Uterus (tissue), 3 donors: ENCODE measurements at regions not wholly inside any gene's neighbourhood (a gene's known extent, or its start where the extent isn't known, plus 50 kb on each side); places are given as distances from the start of the nearest gene placed in this dataset.

Source experiments
- DNase-seq, 2 donors: peaks; one replicate each; pipeline ENCODE4 v3.0.0-alpha.2; 2019 to 2020
- H3K27ac ChIP-seq, 2 donors: fragments of 200-600 bp; sonication (generic); 1 replicate in 1 of 2; 2 replicates in 1 of 2; pipeline ENCODE4 v1.5.1; 2016 to 2018
- H3K27me3 ChIP-seq, 2 donors: fragments of 200-600 bp; sonication (generic); one replicate each; pipeline ENCODE4 v1.5.1; 2018 to 2019; ENCODE audit warnings: control low read depth in 1 of 2
- H3K36me3 ChIP-seq, 2 donors: fragments of 200-600 bp; sonication (generic); one replicate each; pipeline ENCODE4 v1.5.1; 2019; ENCODE audit warnings: control low read depth in 1 of 2
- H3K4me1 ChIP-seq, 2 donors: fragments of 200-600 bp; sonication (generic); one replicate each; pipeline ENCODE4 v1.5.1; 2018 to 2019; ENCODE audit warnings: control low read depth in 1 of 2
- H3K4me3 ChIP-seq, 2 donors: fragments of 200-600 bp; sonication (generic); 1 replicate in 1 of 2; 2 replicates in 1 of 2; pipeline ENCODE4 v1.5.1; 2018 to 2019; ENCODE audit warnings: mild to moderate bottlenecking in 1 of 2
- H3K9me3 ChIP-seq, 2 donors: fragments of 200-600 bp; sonication (generic); one replicate each; pipeline ENCODE4 v1.5.1; 2019; ENCODE audit warnings: control low read depth in 1 of 2
- CTCF ChIP-seq, 4 experiments: fragments of 200-600 bp in 2 of 4; fragments of 450-650 bp in 2 of 4; sonication (generic) in 2 of 4; IDR thresholded peaks; one replicate each; pipeline ENCODE4 v1.5.1; 2016 to 2019; ENCODE audit warnings: antibody characterized with exemption in 4 of 4, mild to moderate bottlenecking in 2 of 4, moderate library complexity in 1 of 4
- POLR2A ChIP-seq, 2 donors: fragments of 450-650 bp; IDR thresholded peaks; one replicate each; pipeline ENCODE4 v1.6.1; 2016; ENCODE audit warnings: antibody characterized with exemption in 2 of 2, mild to moderate bottlenecking in 1 of 2, moderate library complexity in 1 of 2
- intact Hi-C: fragments of 100-400 bp; cut with DNase I; formaldehyde crosslinking; loops from one replicate; pipeline ENCODE4 v1.15.1; 2023; ENCODE audit warnings: low total_unique reads
- donor health status: DM: yes; HTN: yes; CAD: no.

- Histone ChIP-seq H3K9me3 (no peaks in the 10 kb centered on the region), H3K4me3 (no peak overlapping the region), H3K4me1 (peaks cover 0 to 12% of the 10 kb centered on the region in 2 donors), H3K27me3 (no peaks in the 10 kb centered on the region), H3K36me3 (no peaks in the 10 kb centered on the region), H3K27ac (no peak overlapping the region)
- DNase-seq = no peak
- intact Hi-C loops = no loop called here
- no peak for TF ChIP-seq POLR2A (IDR thresholded peaks at IDR 0.05)
- TF ChIP-seq CTCF (IDR thresholded peaks at IDR 0.05) = no peak
Observed at GRCh38 chr22:27132400-27132799, 475.0 kb downstream of the MIAT start.

- no peak overlapping the region for H3K27ac ChIP-seq
- no peaks in the 10 kb centered on the region for H3K9me3 ChIP-seq
- intact Hi-C loops = no loop called here
- peaks cover 0 to 12% of the 10 kb centered on the region in 2 donors for H3K4me1 ChIP-seq
- H3K36me3 ChIP-seq = no peaks in the 10 kb centered on the region
- no peak overlapping the region for H3K4me3 ChIP-seq
- no peak for TF ChIP-seq POLR2A (IDR thresholded peaks at IDR 0.05)
- TF ChIP-seq CTCF (IDR thresholded peaks at IDR 0.05) = no peak
- no peaks in the 10 kb centered on the region for H3K27me3 ChIP-seq
- no peak for DNase-seq
Observed at GRCh38 chr22:27133019-27133431, 475.6 kb downstream of the MIAT start.

GRCh38 chr22:27133681-27134314, 476.4 kb downstream of the MIAT start:
- no peaks in the 10 kb centered on the region for H3K9me3 ChIP-seq
- H3K4me1 ChIP-seq = peaks cover 0 to 12% of the 10 kb centered on the region in 2 donors
- H3K27me3 ChIP-seq = no peaks in the 10 kb centered on the region
- H3K27ac ChIP-seq = peak overlapping the region in 1 of 2 donors; percentile 52
- TF ChIP-seq CTCF (IDR thresholded peaks at IDR 0.05) (no peak), POLR2A (IDR thresholded peaks at IDR 0.05) (no peak)
- H3K4me3 ChIP-seq = no peak overlapping the region
- H3K36me3 ChIP-seq = no peaks in the 10 kb centered on the region
- DNase-seq = no peak
- intact Hi-C loops = no loop called here

GRCh38 chr22:27134315-27134701, 476.9 kb downstream of the MIAT start:
- Histone ChIP-seq H3K27ac (peak overlapping the region in 1 of 2 donors; percentile 52), H3K9me3 (no peaks in the 10 kb centered on the region), H3K4me3 (no peak overlapping the region), H3K36me3 (no peaks in the 10 kb centered on the region), H3K4me1 (peaks cover 0 to 12% of the 10 kb centered on the region in 2 donors), H3K27me3 (no peaks in the 10 kb centered on the region)
- peak; percentile 46 to 51 for DNase-seq
- no peak for TF ChIP-seq CTCF (IDR thresholded peaks at IDR 0.05)
- no peak for TF ChIP-seq POLR2A (IDR thresholded peaks at IDR 0.05)
- intact Hi-C loops = no loop called here

GRCh38 chr22:27135031-27135981, 477.9 kb downstream of the MIAT start:
- Histone ChIP-seq H3K27ac (no peak overlapping the region), H3K9me3 (no peaks in the 10 kb centered on the region), H3K4me3 (no peak overlapping the region), H3K36me3 (no peaks in the 10 kb centered on the region), H3K27me3 (no peaks in the 10 kb centered on the region), H3K4me1 (peaks cover 0 to 12% of the 10 kb centered on the region in 2 donors)
- no peak for DNase-seq
- intact Hi-C loops = no loop called here
- TF ChIP-seq CTCF (IDR thresholded peaks at IDR 0.05) = no peak
- TF ChIP-seq POLR2A (IDR thresholded peaks at IDR 0.05) = no peak
